Neuronal stem cell (in vitro differentiated cells): ENCODE measurements at regions not wholly inside any gene's neighbourhood (a gene's known extent, or its start where the extent isn't known, plus 50 kb on each side); places are given as distances from the start of the nearest gene placed in this dataset.

Source experiments
- DNase-seq: peaks from one replicate; pipeline ENCODE4 v3.0.0-alpha.2; 2013; ENCODE audit warnings: low spot score
- H2AFZ ChIP-seq: one replicate; pipeline ENCODE4 v1.6.1; 2013; ENCODE audit warnings: mild to moderate bottlenecking, low read length, inconsistent platforms
- H2AK5ac ChIP-seq: 2 replicates; pipeline ENCODE4 v1.6.1; 2013; ENCODE audit warnings: low read depth, mild to moderate bottlenecking, inconsistent platforms, low read length, moderate library complexity, mixed read lengths
- H2BK120ac ChIP-seq: 2 replicates; pipeline ENCODE4 v1.6.1; 2013; ENCODE audit warnings: low read depth, mild to moderate bottlenecking, inconsistent platforms, low read length, moderate library complexity, mixed read lengths
- H2BK12ac ChIP-seq: one replicate; pipeline ENCODE4 v1.6.1; 2013; ENCODE audit warnings: low read length, inconsistent platforms
- H2BK15ac ChIP-seq: 2 replicates; pipeline ENCODE4 v1.6.1; 2013; ENCODE audit warnings: mild to moderate bottlenecking, low read length, inconsistent platforms, mixed read lengths
- H2BK5ac ChIP-seq: one replicate; pipeline ENCODE4 v1.6.1; 2013; ENCODE audit warnings: inconsistent platforms, mild to moderate bottlenecking, low read length, moderate library complexity
- H3K14ac ChIP-seq: one replicate; pipeline ENCODE4 v1.6.1; 2013; ENCODE audit warnings: low read length, inconsistent platforms
- H3K18ac ChIP-seq: 2 replicates; pipeline ENCODE4 v1.6.1; 2013; ENCODE audit warnings: low read length, inconsistent platforms
- H3K23ac ChIP-seq: 2 replicates; pipeline ENCODE4 v1.6.1; 2013; ENCODE audit warnings: low read depth, mild to moderate bottlenecking, mixed read lengths, low read length, inconsistent platforms; ENCODE audit not compliant: poor library complexity
- H3K27ac ChIP-seq: replicated peaks from 3 replicates; pipeline ENCODE4 v1.5.1; 2013; ENCODE audit warnings: low read length, inconsistent platforms
- H3K27me3 ChIP-seq, 3 experiments: 2 replicates each; pipeline ENCODE4 v1.6.1; 2013; ENCODE audit warnings: low read length in 3 of 3, mild to moderate bottlenecking in 2 of 3, inconsistent platforms in 1 of 3, low read depth in 1 of 3, mixed read lengths in 1 of 3, moderate library complexity in 1 of 3; ENCODE audit not compliant: control insufficient read depth in 3 of 3, insufficient read depth in 3 of 3
- H3K36me3 ChIP-seq, 2 donors: replicated peaks in 1 of 2; 2 replicates each; pipeline ENCODE4 v1.6.1; 2013; ENCODE audit warnings: low read length in 2 of 2; ENCODE audit not compliant: control insufficient read depth in 2 of 2, insufficient read depth in 2 of 2
- H3K4ac ChIP-seq: 2 replicates; pipeline ENCODE4 v1.6.1; 2013; ENCODE audit warnings: inconsistent platforms, mild to moderate bottlenecking, low read length, moderate library complexity
- H3K4me1 ChIP-seq, 2 donors: 1 replicate in 1 of 2; 2 replicates in 1 of 2; pipeline ENCODE4 v1.6.1; 2013; ENCODE audit warnings: low read length in 2 of 2, low read depth in 1 of 2; ENCODE audit not compliant: control insufficient read depth in 2 of 2, insufficient read depth in 1 of 2
- H3K4me2 ChIP-seq: one replicate; pipeline ENCODE4 v1.6.1; 2013; ENCODE audit warnings: mild to moderate bottlenecking, low read length, inconsistent platforms; ENCODE audit not compliant: insufficient read depth, poor library complexity, severe bottlenecking
- H3K4me3 ChIP-seq, 2 donors: 2 replicates each; pipeline ENCODE4 v1.5.1; 2013; ENCODE audit warnings: low read length in 2 of 2, mild to moderate bottlenecking in 2 of 2, inconsistent platforms in 1 of 2, moderate library complexity in 1 of 2
- H3K79me1 ChIP-seq: one replicate; pipeline ENCODE4 v1.6.1; 2013; ENCODE audit warnings: low read depth, mild to moderate bottlenecking, inconsistent platforms, low read length, moderate library complexity
- H3K9ac ChIP-seq: one replicate; pipeline ENCODE4 v1.6.1; 2013; ENCODE audit warnings: mild to moderate bottlenecking, low read depth, low read length, inconsistent platforms; ENCODE audit not compliant: poor library complexity
- H3K9me3 ChIP-seq, 2 donors: replicated peaks in 1 of 2; 2 replicates each; pipeline versions ENCODE3 to v1.6.1; 2013; ENCODE audit warnings: low read length in 2 of 2, mild to moderate bottlenecking in 2 of 2, inconsistent platforms in 1 of 2, low read depth in 1 of 2, mixed read lengths in 1 of 2, moderate library complexity in 1 of 2; ENCODE audit not compliant: control insufficient read depth in 2 of 2, insufficient read depth in 1 of 2
- H4K8ac ChIP-seq: one replicate; pipeline ENCODE4 v1.6.1; 2013; ENCODE audit warnings: low read depth, mild to moderate bottlenecking, inconsistent platforms, low read length, moderate library complexity
- H4K91ac ChIP-seq: one replicate; pipeline ENCODE4 v1.6.1; 2013; ENCODE audit warnings: low read length, low read depth, mild to moderate bottlenecking, inconsistent platforms; ENCODE audit not compliant: poor library complexity
- WGBS, 2 donors: extraction: QIAGEN DNeasy Blood & Tissue Kit; methylation state at CpG; one replicate each; pipeline ENCODE4 v1.1.7; 2013; ENCODE audit warnings: missing lambda C conversion rate in 2 of 2, mixed read lengths in 1 of 2; ENCODE audit not compliant: insufficient read length in 2 of 2, insufficient replicate concordance in 1 of 2; ENCODE audit errors: extremely low coverage in 2 of 2; 5-methylcytosine and 5-hydroxymethylcytosine counted together

GRCh38 chr2:187716301-187716700, 162.1 kb upstream of the TFPI start:
- Histone ChIP-seq H4K8ac (no peak overlapping the region), H2AFZ (no peak overlapping the region), H3K27me3 (no peaks in the 10 kb centered on the region), H3K79me1 (no peaks in the 10 kb centered on the region), H3K23ac (no peak overlapping the region), H4K91ac (no peak overlapping the region), H2BK12ac (no peak overlapping the region), H3K36me3 (no peaks in the 10 kb centered on the region), H3K4ac (no peak overlapping the region), H2AK5ac (no peak overlapping the region), H3K4me2 (no peak overlapping the region), H3K27ac (no peak overlapping the region), H2BK120ac (no peak overlapping the region), H3K4me1 (no peaks in the 10 kb centered on the region), H2BK5ac (no peak overlapping the region), H3K9me3 (peaks cover 0 to 5% of the 10 kb centered on the region in 2 donors), H3K4me3 (no peak overlapping the region), H3K9ac (no peak overlapping the region), H2BK15ac (no peak overlapping the region), H3K18ac (no peak overlapping the region), H3K14ac (no peak overlapping the region)
- no CpG with 5 or more reads among the region's 3 CpGs for WGBS, 2 donors
- DNase-seq: no peak

GRCh38 chr2:187718092-187718491, 163.9 kb upstream of the TFPI start:
- H3K4me2 ChIP-seq: no peak overlapping the region
- H4K91ac ChIP-seq: no peak overlapping the region
- DNase-seq: no peak
- H3K79me1 ChIP-seq: no peaks in the 10 kb centered on the region
- H3K9ac ChIP-seq: no peak overlapping the region
- H3K18ac ChIP-seq: no peak overlapping the region
- no peak overlapping the region for H4K8ac ChIP-seq
- no peak overlapping the region for H2AFZ ChIP-seq
- H3K27me3 ChIP-seq: no peaks in the 10 kb centered on the region
- no peak overlapping the region for H2AK5ac ChIP-seq
- H3K4ac ChIP-seq: no peak overlapping the region
- H3K27ac ChIP-seq: no peak overlapping the region
- peaks cover 0 to 5% of the 10 kb centered on the region in 2 donors for H3K9me3 ChIP-seq
- no peak overlapping the region for H3K4me3 ChIP-seq
- no peak overlapping the region for H2BK5ac ChIP-seq
- no peak overlapping the region for H2BK15ac ChIP-seq
- no peak overlapping the region for H3K14ac ChIP-seq
- no peak overlapping the region for H3K23ac ChIP-seq
- H2BK12ac ChIP-seq: no peak overlapping the region
- WGBS, 2 donors: no CpG with 5 or more reads among the region's 1 CpG
- H3K4me1 ChIP-seq: no peaks in the 10 kb centered on the region
- no peak overlapping the region for H2BK120ac ChIP-seq
- no peaks in the 10 kb centered on the region for H3K36me3 ChIP-seq

DNA sequence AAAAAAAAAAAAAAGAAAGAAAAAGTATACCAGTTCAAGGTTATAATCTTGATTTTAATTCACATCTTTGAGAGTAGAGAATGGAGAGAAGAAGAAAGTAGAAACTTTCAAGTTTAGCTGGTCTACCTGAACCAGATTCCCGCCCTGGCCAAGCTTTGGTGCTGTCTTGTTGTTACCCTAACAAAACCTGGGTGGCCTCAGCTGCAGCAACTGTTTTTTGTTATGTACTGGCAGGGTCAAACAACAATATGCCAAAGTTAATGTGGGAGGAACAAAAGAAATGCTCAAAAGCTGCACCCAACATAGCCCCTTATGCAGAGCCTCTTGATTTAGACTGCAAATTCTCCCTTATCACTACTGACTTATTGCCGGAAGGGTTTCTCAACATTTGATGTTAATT, 165.3 kb upstream of the TFPI start:
- no peak overlapping the region for H2BK15ac ChIP-seq
- H3K4me1 ChIP-seq: no peaks in the 10 kb centered on the region
- H2AK5ac ChIP-seq: no peak overlapping the region
- H3K27ac ChIP-seq: no peak overlapping the region
- H3K9ac ChIP-seq: no peak overlapping the region
- no peak overlapping the region for H2BK120ac ChIP-seq
- no peak overlapping the region for H3K4ac ChIP-seq
- H3K18ac ChIP-seq: no peak overlapping the region
- H3K9me3 ChIP-seq: peaks cover 0 to 5% of the 10 kb centered on the region in 2 donors
- H3K27me3 ChIP-seq: no peaks in the 10 kb centered on the region
- no peaks in the 10 kb centered on the region for H3K36me3 ChIP-seq
- no peak overlapping the region for H3K14ac ChIP-seq
- H3K23ac ChIP-seq: no peak overlapping the region
- H2BK12ac ChIP-seq: no peak overlapping the region
- H3K4me3 ChIP-seq: no peak overlapping the region
- no peak overlapping the region for H3K4me2 ChIP-seq
- no peak overlapping the region for H2BK5ac ChIP-seq
- no peak overlapping the region for H4K8ac ChIP-seq
- no peak overlapping the region for H2AFZ ChIP-seq
- no peak for DNase-seq
- no peaks in the 10 kb centered on the region for H3K79me1 ChIP-seq
- no peak overlapping the region for H4K91ac ChIP-seq
- no CpG with 5 or more reads among the region's 2 CpGs for WGBS, 2 donors

DNA sequence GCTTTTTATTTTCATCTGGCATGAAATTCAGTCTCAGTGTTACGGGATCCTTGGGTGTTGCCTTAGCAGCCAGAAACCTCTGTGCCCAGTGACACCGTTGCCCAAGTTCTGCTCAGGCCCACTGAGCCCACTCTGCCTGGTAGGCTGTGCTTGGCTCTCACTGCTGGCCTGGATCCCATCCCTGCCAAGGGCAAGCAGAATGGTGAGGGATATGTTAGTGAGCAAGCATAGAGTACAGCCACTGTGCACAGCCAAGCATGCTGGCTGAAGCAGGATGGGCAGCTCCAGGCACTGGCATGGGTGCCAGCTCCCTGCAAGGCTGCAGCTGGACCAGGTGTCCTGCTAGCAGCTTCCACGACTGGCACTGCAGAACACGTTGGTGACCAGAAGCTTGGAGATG, 194.7 kb upstream of the TFPI start:
- Histone ChIP-seq H2BK12ac (no peak overlapping the region), H3K18ac (peak overlapping the region; percentile 12), H3K27me3 (no peaks in the 10 kb centered on the region), H2BK15ac (no peak overlapping the region), H2BK120ac (no peak overlapping the region), H3K4me3 (no peak overlapping the region), H3K4me1 (no peaks in the 10 kb centered on the region), H3K36me3 (no peaks in the 10 kb centered on the region), H4K91ac (no peak overlapping the region), H3K4me2 (no peak overlapping the region), H4K8ac (no peak overlapping the region), H3K27ac (no peak overlapping the region), H3K23ac (no peak overlapping the region), H2AFZ (no peak overlapping the region), H2BK5ac (no peak overlapping the region), H3K79me1 (no peaks in the 10 kb centered on the region), H2AK5ac (peak overlapping the region; percentile 54), H3K9ac (no peak overlapping the region), H3K9me3 (peaks cover 0 to 2% of the 10 kb centered on the region in 2 donors), H3K4ac (no peak overlapping the region), H3K14ac (no peak overlapping the region)
- no peak for DNase-seq
- no CpG with 5 or more reads among the region's 4 CpGs for WGBS, 2 donors
